ENCODE measurements at regions not wholly inside any gene's neighbourhood (a gene's known extent, or its start where the extent isn't known, plus 50 kb on each side); places are given as distances from the start of the nearest gene placed in this dataset.

- Histone ChIP-seq H4K20me1 (ENCODE audit: low read length) (no peaks in the 10 kb centered on the region), H3K9me2 (replicated peaks; ENCODE audit: low read length) (no peaks in the 10 kb centered on the region), H3K79me2 (ENCODE audit: low read length) (no peaks in the 10 kb centered on the region), H3K4me3 (ENCODE audit: low read length) (no peak overlapping the region), H3K27ac (ENCODE audit: low read length) (no peak overlapping the region), H3K9me3 (ENCODE audit: low read length) (no peaks in the 10 kb centered on the region), H3K36me3 (ENCODE audit: low read depth, low read length) (no peaks in the 10 kb centered on the region), H3K27me3 (ENCODE audit: low read length) (no peaks in the 10 kb centered on the region), H3K4me2 (ENCODE audit: low read length) (no peak overlapping the region), H3K9ac (ENCODE audit: low read length) (no peak overlapping the region), H2AFZ (ENCODE audit: low read length) (no peak overlapping the region), H3K4me1 (ENCODE audit: insufficient read depth, low read length) (no peaks in the 10 kb centered on the region), H3F3A (ENCODE audit: low read length, unreplicated experiment) (no peaks in the 10 kb centered on the region)
- no peak for ATAC-seq
- ChIA-PET CTCF (no interaction called here), POLR2A (ENCODE audit: unreplicated experiment) (no interaction called here)
- DNase-seq = no peak
- intact Hi-C loops (cut with micrococcal nuclease) = no loop called here
- TF ChIP-seq CTCF (conservative IDR thresholded peaks at IDR 0.05; ENCODE audit: low read depth, low read length) (no peak), EZH2phosphoT487 (IDR thresholded peaks at IDR 0.05; ENCODE audit: borderline replicate concordance, low read length) (no peak), EZH2 (IDR thresholded peaks at IDR 0.05; ENCODE audit: low read length, unreplicated experiment) (no peak)
- BruUV-seq (replicated peaks) = no TSS peak
Measured at GRCh38 chr3:107949394-107949970, 141.3 kb downstream of the CD47 start.

- H3K79me2 ChIP-seq (ENCODE audit: low read length) = no peaks in the 10 kb centered on the region
- no peak overlapping the region for H3K4me3 ChIP-seq (ENCODE audit: low read length)
- CTCF ChIA-PET = no interaction called here
- no peak for DNase-seq
- no peak for ATAC-seq
- H3F3A ChIP-seq (ENCODE audit: low read length, unreplicated experiment) = no peaks in the 10 kb centered on the region
- no peaks in the 10 kb centered on the region for H3K36me3 ChIP-seq (ENCODE audit: low read depth, low read length)
- intact Hi-C loops (cut with micrococcal nuclease) = no loop called here
- no peaks in the 10 kb centered on the region for H3K9me3 ChIP-seq (ENCODE audit: low read length)
- no peaks in the 10 kb centered on the region for H4K20me1 ChIP-seq (ENCODE audit: low read length)
- no peak overlapping the region for H3K27ac ChIP-seq (ENCODE audit: low read length)
- no peak overlapping the region for H3K4me2 ChIP-seq (ENCODE audit: low read length)
- TF ChIP-seq EZH2phosphoT487 (IDR thresholded peaks at IDR 0.05; ENCODE audit: borderline replicate concordance, low read length) = no peak
- no peak for TF ChIP-seq CTCF (conservative IDR thresholded peaks at IDR 0.05; ENCODE audit: low read depth, low read length)
- TF ChIP-seq EZH2 (IDR thresholded peaks at IDR 0.05; ENCODE audit: low read length, unreplicated experiment) = no peak
- no peaks in the 10 kb centered on the region for H3K27me3 ChIP-seq (ENCODE audit: low read length)
- H2AFZ ChIP-seq (ENCODE audit: low read length) = no peak overlapping the region
- no peak overlapping the region for H3K9ac ChIP-seq (ENCODE audit: low read length)
- POLR2A ChIA-PET (ENCODE audit: unreplicated experiment) = no interaction called here
- BruUV-seq (replicated peaks) = no TSS peak
- peaks cover 21% of the 10 kb centered on the region for H3K4me1 ChIP-seq (ENCODE audit: insufficient read depth, low read length)
- H3K9me2 ChIP-seq (replicated peaks; ENCODE audit: low read length) = no peaks in the 10 kb centered on the region
Measured at GRCh38 chr3:107947203-107947602, 143.6 kb downstream of the CD47 start.

- H3K4me2 ChIP-seq (ENCODE audit: low read length) = no peak overlapping the region
- POLR2A ChIA-PET (ENCODE audit: unreplicated experiment) = no interaction called here
- H3K27ac ChIP-seq (ENCODE audit: low read length) = no peak overlapping the region
- intact Hi-C loops (cut with micrococcal nuclease) = no loop called here
- no peak overlapping the region for H2AFZ ChIP-seq (ENCODE audit: low read length)
- H3K9ac ChIP-seq (ENCODE audit: low read length) = no peak overlapping the region
- DNase-seq (no peak), ATAC-seq (no peak)
- H3K9me3 ChIP-seq (ENCODE audit: low read length) = no peaks in the 10 kb centered on the region
- no peaks in the 10 kb centered on the region for H4K20me1 ChIP-seq (ENCODE audit: low read length)
- no peaks in the 10 kb centered on the region for H3F3A ChIP-seq (ENCODE audit: low read length, unreplicated experiment)
- BruUV-seq (replicated peaks) = no TSS peak
- no peaks in the 10 kb centered on the region for H3K9me2 ChIP-seq (replicated peaks; ENCODE audit: low read length)
- no peaks in the 10 kb centered on the region for H3K36me3 ChIP-seq (ENCODE audit: low read depth, low read length)
- no peaks in the 10 kb centered on the region for H3K79me2 ChIP-seq (ENCODE audit: low read length)
- CTCF ChIA-PET = no interaction called here
- no peaks in the 10 kb centered on the region for H3K27me3 ChIP-seq (ENCODE audit: low read length)
- 0 out of 2 replicates have a peak, but pooled peaks have one; percentile 20 for TF ChIP-seq CTCF (conservative IDR thresholded peaks at IDR 0.05; ENCODE audit: low read depth, low read length)
- no peak for TF ChIP-seq EZH2 (IDR thresholded peaks at IDR 0.05; ENCODE audit: low read length, unreplicated experiment)
- TF ChIP-seq EZH2phosphoT487 (IDR thresholded peaks at IDR 0.05; ENCODE audit: borderline replicate concordance, low read length) = no peak
- H3K4me1 ChIP-seq (ENCODE audit: insufficient read depth, low read length) = peaks cover 26% of the 10 kb centered on the region
- no peak overlapping the region for H3K4me3 ChIP-seq (ENCODE audit: low read length)
Measured at GRCh38 chr3:107946700-107947099, 144.1 kb downstream of the CD47 start.

All from PC-3 (cell line).